ENCODE measurements at regions not wholly inside any gene's neighbourhood (a gene's known extent, or its start where the extent isn't known, plus 50 kb on each side); places are given as distances from the start of the nearest gene placed in this dataset.
"Not testable (repeated sequence)": the region's sequence is repeated elsewhere in the genome, so short reads cannot be mapped to it uniquely, and the experiment has no call there.

- no peak for DNase-seq
Measured at GRCh38 chr2:35931115-35931514, 424.5 kb upstream of the CRIM1 start.

- no peak for DNase-seq
Measured at GRCh38 chr2:35929551-35929950, 426.0 kb upstream of the CRIM1 start.

GRCh38 chr2:35920061-35920460 is 435.5 kb upstream of the CRIM1 start:
- no peak for DNase-seq

- DNase-seq, result no peak
Measured at GRCh38 chr2:35915261-35915660, 440.3 kb upstream of the CRIM1 start.

GRCh38 chr2:35891936-35892335 is 463.6 kb upstream of the CRIM1 start:
- DNase-seq, result no peak

- no peak for DNase-seq
Measured at GRCh38 chr2:35891528-35891927, 464.1 kb upstream of the CRIM1 start.

GRCh38 chr2:35887146-35887545 is 468.4 kb upstream of the CRIM1 start:
- no peak for DNase-seq

- DNase-seq, result no peak
Measured at GRCh38 chr2:35873921-35874320, 481.7 kb upstream of the CRIM1 start.

- no peak for DNase-seq
Measured at GRCh38 chr2:35871672-35872071, 483.9 kb upstream of the CRIM1 start.

GRCh38 chr2:35870713-35871112 is 484.9 kb upstream of the CRIM1 start:
- DNase-seq, result no peak

- DNase-seq, result no peak
Measured at GRCh38 chr2:35864141-35864540, 491.4 kb upstream of the CRIM1 start.

GRCh38 chr2:35858216-35858615 is 497.4 kb upstream of the CRIM1 start:
- no peak for DNase-seq

GRCh38 chr2:35857498-35857897 is 498.1 kb upstream of the CRIM1 start:
- DNase-seq, result no peak

- no peak for DNase-seq
Measured at GRCh38 chr2:35831385-35831784, 524.2 kb upstream of the CRIM1 start.

GRCh38 chr2:35830833-35831232 is 524.7 kb upstream of the CRIM1 start:
- no peak for DNase-seq

- DNase-seq, result no peak
Measured at GRCh38 chr2:35827086-35827485, 528.5 kb upstream of the CRIM1 start.

- no peak for DNase-seq
Measured at GRCh38 chr2:35822716-35823115, 532.9 kb upstream of the CRIM1 start.

GRCh38 chr2:35821675-35822074 is 533.9 kb upstream of the CRIM1 start:
- DNase-seq, result no peak

GRCh38 chr2:35820391-35820790 is 535.2 kb upstream of the CRIM1 start:
- no peak for DNase-seq

GRCh38 chr2:35819033-35819432 is 536.5 kb upstream of the CRIM1 start:
- DNase-seq, result no peak

- not testable (repeated sequence) for DNase-seq
Measured at GRCh38 chr2:35818359-35818758, 537.2 kb upstream of the CRIM1 start.

GRCh38 chr2:35814597-35814996 is 541.0 kb upstream of the CRIM1 start:
- not testable (repeated sequence) for DNase-seq

GRCh38 chr2:35803126-35803525 is 552.5 kb upstream of the CRIM1 start:
- no peak for DNase-seq

- no peak for DNase-seq
Measured at GRCh38 chr2:35794796-35795450, 560.7 kb upstream of the CRIM1 start.

GRCh38 chr2:35790292-35790691 is 565.3 kb upstream of the CRIM1 start:
- DNase-seq, result no peak

GRCh38 chr2:35788543-35788942 is 567.0 kb upstream of the CRIM1 start:
- DNase-seq, result no peak

All from CD4-positive, alpha-beta T cell treated with Interleukin-17A for 1 hour (primary cell).